ENCODE measurements at regions not wholly inside any gene's neighbourhood (a gene's known extent, or its start where the extent isn't known, plus 50 kb on each side); places are given as distances from the start of the nearest gene placed in this dataset.

DNA sequence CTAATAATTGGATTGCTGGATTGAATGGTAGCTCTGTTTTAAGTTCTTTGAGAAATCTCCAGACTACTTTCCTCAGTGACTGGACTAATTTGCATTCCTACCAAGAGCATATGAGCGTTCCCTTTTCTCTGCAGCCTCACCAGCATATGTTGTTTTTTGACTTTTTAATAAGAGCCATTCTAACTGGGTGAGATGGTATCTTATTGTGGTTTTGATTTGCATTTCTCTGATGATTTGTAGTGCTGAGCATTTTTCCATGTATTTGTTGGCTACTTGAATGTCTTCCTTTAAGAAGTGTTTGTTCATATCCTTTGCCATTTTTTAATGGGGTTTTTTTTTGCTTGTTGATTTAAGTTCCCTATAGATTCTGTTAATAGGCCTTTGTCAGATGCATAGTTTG is 94.7 kb upstream of the AHI1 start:
- intact Hi-C loops (cut with micrococcal nuclease; ENCODE audit: unreplicated experiment) (no loop called here), in situ Hi-C loops (cut with HindIII; ENCODE audit: extremely low pct_ligation_motif_present, low pct_unique_long_range_greater_than_20kb) (no loop called here)
- Histone ChIP-seq H3K27ac (ENCODE audit: extremely low read length, insufficient read depth, low read length) (no peak overlapping the region), H3K27me3 (ENCODE audit: control insufficient read depth in 1 of 2, insufficient read depth in 2 of 2, low read length in 2 of 2) (no peaks in the 10 kb centered on the region), H3K4me1 (ENCODE audit: insufficient read depth, low read length) (no peaks in the 10 kb centered on the region), H3K4me2 (ENCODE audit: low read depth, low read length) (no peak overlapping the region), H3K36me3 (replicated peaks in 1 of 2; ENCODE audit: control insufficient read depth in 1 of 2, insufficient read depth in 2 of 2, low read length in 2 of 2) (no peaks in the 10 kb centered on the region), H2AFZ (ENCODE audit: low read length) (no peak overlapping the region), H3K4me3 (replicated peaks in 1 of 3; ENCODE audit: insufficient read depth in 1 of 3, low read depth in 2 of 3, low read length in 3 of 3) (no peak overlapping the region), H3K9me3 (ENCODE audit: low read length) (no peaks in the 10 kb centered on the region), H3K9ac (ENCODE audit: insufficient read depth, low read depth, low read length) (no peak overlapping the region), H4K20me1 (ENCODE audit: insufficient read depth, low read length) (no peaks in the 10 kb centered on the region), H3K79me2 (ENCODE audit: insufficient read depth, low read length) (no peaks in the 10 kb centered on the region)
- DNase-seq (ENCODE audit: low spot score) (no peak), FAIRE-seq (no peak), ATAC-seq (no peak)
- CTCF ChIA-PET (ENCODE audit: low intra/inter-chr PET ratio, low total read pairs), result no interaction called here
- WGBS (ENCODE audit: low lambda C conversion rate), result 0% methylated on average over 1 of the region's 1 CpG
- no TSS peak for BruUV-seq (replicated peaks)
- POLR2A ChIA-PET, result no interaction called here
- TF ChIP-seq STAT6 (CRISPR knock-in tag; IDR thresholded peaks at IDR 0.05; ENCODE audit: borderline replicate concordance), result no peak
- no peak for TF ChIP-seq MTF2 (CRISPR knock-in tag; IDR thresholded peaks at IDR 0.05; ENCODE audit: borderline replicate concordance)
- TF ChIP-seq ZNF703 (CRISPR knock-in tag; IDR thresholded peaks at IDR 0.05; ENCODE audit: borderline replicate concordance), result no peak
- TF ChIP-seq, protein P1, sequence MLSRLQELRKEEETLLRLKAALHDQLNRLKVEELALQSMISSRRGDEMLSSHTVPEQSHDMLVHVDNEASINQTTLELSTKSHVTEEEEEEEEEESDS (CRISPR knock-in tag; IDR thresholded peaks at IDR 0.05; ENCODE audit: borderline replicate concordance), result no peak

DNA sequence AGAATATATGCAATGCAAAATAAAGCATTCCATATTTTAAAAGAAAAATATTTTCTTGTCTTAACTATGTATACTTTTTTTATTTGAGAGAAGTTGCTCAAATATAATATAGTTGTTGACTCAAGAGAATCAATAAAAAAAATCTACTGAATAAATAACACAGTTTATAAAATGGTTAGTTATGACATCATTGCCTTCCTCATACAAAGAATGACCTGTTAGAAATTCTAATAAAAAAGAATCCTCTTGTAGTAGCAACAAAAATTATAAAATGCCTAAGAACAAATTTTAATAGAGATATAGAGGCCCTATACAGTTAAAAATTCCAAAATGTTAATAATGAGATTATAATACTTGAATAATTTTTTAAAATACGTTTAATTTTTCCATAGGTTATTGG is 96.5 kb upstream of the AHI1 start:
- H2AFZ ChIP-seq (ENCODE audit: low read length), result no peak overlapping the region
- H3K4me1 ChIP-seq (ENCODE audit: insufficient read depth, low read length), result no peaks in the 10 kb centered on the region
- TF ChIP-seq SP140L (CRISPR knock-in tag; IDR thresholded peaks at IDR 0.05; ENCODE audit: borderline replicate concordance), result no peak
- TF ChIP-seq ZSCAN30 (CRISPR knock-in tag; IDR thresholded peaks at IDR 0.05), result no peak
- peak; percentile 82 for TF ChIP-seq ATF7 (IDR thresholded peaks at IDR 0.05)
- TF ChIP-seq ATF7 (CRISPR knock-in tag; IDR thresholded peaks at IDR 0.05), result no peak
- TF ChIP-seq ZSCAN29 (CRISPR knock-in tag; conservative IDR thresholded peaks at IDR 0.05), result no peak
- no peak for TF ChIP-seq ZNF7 (CRISPR knock-in tag; IDR thresholded peaks at IDR 0.05)
- no peak for TF ChIP-seq MTERF4 (CRISPR knock-in tag; IDR thresholded peaks at IDR 0.05)
- TF ChIP-seq GFI1 (CRISPR knock-in tag; IDR thresholded peaks at IDR 0.05; ENCODE audit: borderline replicate concordance), result no peak
- H3K79me2 ChIP-seq (ENCODE audit: insufficient read depth, low read length), result no peaks in the 10 kb centered on the region
- H3K4me2 ChIP-seq (ENCODE audit: low read depth, low read length), result no peak overlapping the region
- DNase-seq (ENCODE audit: low spot score), result no peak
- H3K9ac ChIP-seq (ENCODE audit: insufficient read depth, low read depth, low read length), result no peak overlapping the region
- H4K20me1 ChIP-seq (ENCODE audit: insufficient read depth, low read length), result no peaks in the 10 kb centered on the region
- no peak for ATAC-seq
- ChIA-PET POLR2A (no interaction called here), CTCF (ENCODE audit: low intra/inter-chr PET ratio, low total read pairs) (no interaction called here)
- no peaks in the 10 kb centered on the region for H3K27me3 ChIP-seq (ENCODE audit: control insufficient read depth in 1 of 2, insufficient read depth in 2 of 2, low read length in 2 of 2)
- no TSS peak for BruUV-seq (replicated peaks)
- in situ Hi-C loops (cut with HindIII; ENCODE audit: extremely low pct_ligation_motif_present, low pct_unique_long_range_greater_than_20kb), result no loop called here
- no peak overlapping the region for H3K4me3 ChIP-seq (replicated peaks in 1 of 3; ENCODE audit: insufficient read depth in 1 of 3, low read depth in 2 of 3, low read length in 3 of 3)
- no peak for FAIRE-seq
- 22% methylated on average over 1 of the region's 1 CpG for WGBS (ENCODE audit: low lambda C conversion rate)
- intact Hi-C loops (cut with micrococcal nuclease; ENCODE audit: unreplicated experiment), result no loop called here
- no peaks in the 10 kb centered on the region for H3K9me3 ChIP-seq (ENCODE audit: low read length)
- no peak overlapping the region for H3K27ac ChIP-seq (ENCODE audit: extremely low read length, insufficient read depth, low read length)
- no peaks in the 10 kb centered on the region for H3K36me3 ChIP-seq (replicated peaks in 1 of 2; ENCODE audit: control insufficient read depth in 1 of 2, insufficient read depth in 2 of 2, low read length in 2 of 2)

Data from HepG2 (cell line).